ENCODE measurements at regions not wholly inside any gene's neighbourhood (a gene's known extent, or its start where the extent isn't known, plus 50 kb on each side); places are given as distances from the start of the nearest gene placed in this dataset.

GRCh38 chr12:5377997-5378592 is 53.8 kb upstream of the NTF3 start:
- TF ChIP-seq CTCF (IDR thresholded peaks at IDR 0.05), result no peak
- TF ChIP-seq POLR2A (IDR thresholded peaks at IDR 0.05), result no peak
